SKM-1 treated with dmso at 0.1 percent for 144 hours (cell line): ENCODE measurements at regions not wholly inside any gene's neighbourhood (a gene's known extent, or its start where the extent isn't known, plus 50 kb on each side); places are given as distances from the start of the nearest gene placed in this dataset.

Experiments
- DNase-seq: peaks from one replicate; lab custom pipeline; 2025; ENCODE audit not compliant: unreplicated experiment; lab: John Stamatoyannopoulos, UW

- DNase-seq = no peak
These were observed 127.7 kb upstream of the DLX2 start for GRCh38 chr2:172230332-172230888.

GRCh38 chr2:172230889-172231401 lies 128.2 kb upstream of the DLX2 start:
- no peak for DNase-seq

DNA sequence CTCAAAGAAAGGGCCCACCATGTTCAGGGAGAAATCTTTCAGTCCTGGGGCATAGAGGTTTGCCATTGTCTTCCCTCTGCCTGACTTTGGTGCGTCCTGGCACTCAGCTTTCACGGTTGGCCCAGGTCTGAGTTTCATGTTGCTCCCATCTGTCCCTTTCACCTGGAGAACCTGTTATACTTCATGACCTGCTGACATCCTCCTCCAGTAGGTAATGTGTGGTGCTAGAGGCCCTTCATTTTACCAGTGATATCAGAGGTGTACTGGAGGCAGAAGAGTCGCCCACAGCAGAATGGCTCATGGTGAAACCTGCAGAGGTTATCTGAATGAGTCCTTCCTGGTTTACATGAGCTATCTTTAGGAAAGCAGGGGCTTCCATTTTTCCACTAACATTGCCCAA lies 128.8 kb upstream of the DLX2 start:
- DNase-seq = no peak

DNA sequence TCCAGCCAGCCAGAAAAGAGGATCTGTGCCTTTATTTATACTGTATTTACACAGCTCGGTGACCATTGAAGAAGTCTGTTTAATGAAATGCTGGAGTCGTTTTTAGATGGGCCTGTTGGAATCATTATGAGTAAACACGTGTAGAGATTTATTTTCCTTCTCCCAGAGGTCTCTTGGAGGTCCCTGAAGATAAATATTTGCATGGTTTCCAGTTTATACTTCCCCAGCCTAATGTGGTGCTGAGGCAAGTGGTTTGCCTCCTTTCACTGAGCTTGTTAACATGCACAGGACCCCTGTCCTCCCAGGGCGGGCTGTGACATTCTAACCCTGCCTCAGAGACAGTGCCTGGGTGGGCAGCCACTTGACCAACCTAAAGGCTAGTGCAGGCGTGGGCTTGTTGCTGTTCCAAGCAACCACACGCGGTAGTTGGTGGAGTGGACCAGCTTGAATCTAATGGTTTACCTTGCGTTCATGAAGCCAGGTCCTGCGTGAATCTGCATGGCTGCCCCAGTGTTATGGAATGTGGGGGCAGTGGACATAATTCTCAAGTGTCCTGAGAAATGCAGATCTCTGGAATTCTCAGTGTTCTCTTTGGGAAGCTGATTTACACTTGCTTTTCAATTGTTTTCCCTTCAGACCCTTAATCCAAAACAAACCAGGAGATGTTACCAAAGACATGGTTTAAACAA lies 130.2 kb upstream of the DLX2 start:
- DNase-seq = no peak

GRCh38 chr2:172233987-172234715 lies 131.5 kb upstream of the DLX2 start:
- no peak for DNase-seq

DNA sequence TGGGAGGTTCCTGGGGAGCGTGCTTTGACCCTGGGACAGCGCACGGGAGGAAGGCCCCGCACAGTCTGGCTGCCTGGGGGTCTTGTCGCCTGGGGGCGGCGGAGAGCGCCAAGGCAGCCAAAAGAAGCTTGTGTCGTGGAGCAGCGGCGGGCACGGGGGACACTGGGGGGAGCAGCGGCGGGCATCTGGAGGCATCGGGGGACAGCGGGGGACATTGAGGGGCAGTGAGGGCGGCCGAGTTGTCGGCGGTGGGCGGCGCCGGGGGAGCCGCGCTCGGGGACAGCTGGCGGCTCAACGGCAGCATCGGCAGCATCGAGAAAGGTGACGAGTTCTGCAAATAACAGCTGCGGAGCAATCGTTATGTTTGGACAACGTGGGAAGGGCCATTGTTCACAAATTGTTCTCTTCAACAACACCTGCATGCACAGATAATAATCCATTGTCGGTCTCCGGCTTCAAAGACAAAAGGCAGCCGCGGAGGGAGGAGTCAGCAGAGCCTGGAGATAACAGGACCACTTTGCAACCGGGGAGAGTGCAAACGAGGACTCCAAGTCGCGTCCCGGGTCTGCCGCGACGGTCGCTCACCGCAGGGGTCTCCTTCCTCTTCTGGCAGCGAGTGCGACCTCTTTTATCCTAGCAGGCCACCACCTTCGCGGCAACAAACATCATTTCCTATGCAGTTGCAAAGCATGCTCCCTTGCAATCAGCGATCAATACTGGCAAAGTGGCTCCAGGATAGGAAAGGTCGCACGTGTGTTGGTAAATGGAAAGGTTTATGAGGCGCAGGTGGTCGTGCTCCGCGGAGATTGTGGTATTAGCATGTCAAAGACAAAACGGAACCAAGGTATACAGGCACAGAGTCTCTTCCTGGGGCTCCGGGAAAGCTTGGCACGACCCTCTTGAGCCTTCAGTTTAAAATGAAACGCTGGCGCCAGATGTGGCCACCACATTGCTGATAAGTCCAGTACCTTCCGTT lies 132.3 kb upstream of the DLX2 start:
- DNase-seq = no peak

- no peak for DNase-seq
These were observed 137.4 kb upstream of the DLX2 start for GRCh38 chr2:172239944-172240590.

DNA sequence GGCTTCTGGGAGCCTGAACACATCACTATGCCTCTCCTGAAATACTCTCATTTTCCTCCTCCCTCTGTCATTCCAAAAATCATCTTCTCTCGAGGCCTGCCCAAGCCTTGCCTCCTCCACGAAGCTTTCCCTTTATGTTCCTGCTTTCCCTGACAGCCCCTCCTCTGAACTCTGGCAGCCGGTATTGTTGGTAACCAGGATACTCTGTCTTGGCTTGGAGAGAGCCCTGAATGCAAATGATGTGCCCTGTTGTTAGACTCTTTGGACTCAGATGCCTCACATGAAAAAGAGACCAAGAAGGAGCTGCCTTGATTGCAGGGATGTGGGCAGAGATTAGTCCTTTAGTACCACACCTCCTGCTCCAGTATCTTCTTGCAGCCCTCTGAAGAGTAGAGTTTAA lies 138.5 kb upstream of the DLX2 start:
- DNase-seq = no peak

DNA sequence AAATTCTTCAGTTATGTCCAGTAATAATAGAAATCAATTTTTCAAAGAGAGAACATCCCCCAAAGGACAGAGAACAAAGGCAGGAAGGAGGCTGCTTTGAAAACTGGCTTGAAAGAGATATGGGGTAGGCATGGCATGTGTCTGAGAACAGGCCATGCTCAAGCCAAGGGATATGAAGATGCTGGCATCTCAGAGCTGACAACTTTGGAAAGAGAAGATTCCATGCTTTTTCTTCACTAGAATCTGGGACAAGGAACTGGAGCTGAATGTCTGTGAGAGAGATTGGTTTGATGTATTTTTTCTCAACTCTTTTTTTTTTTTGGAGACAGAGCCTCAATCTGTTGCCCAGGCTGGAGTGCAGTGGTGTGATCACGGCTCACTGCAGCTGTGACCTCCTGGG lies 139.8 kb upstream of the DLX2 start:
- DNase-seq = no peak

- no peak for DNase-seq
These were observed 140.3 kb upstream of the DLX2 start for GRCh38 chr2:172242961-172243360.

DNA sequence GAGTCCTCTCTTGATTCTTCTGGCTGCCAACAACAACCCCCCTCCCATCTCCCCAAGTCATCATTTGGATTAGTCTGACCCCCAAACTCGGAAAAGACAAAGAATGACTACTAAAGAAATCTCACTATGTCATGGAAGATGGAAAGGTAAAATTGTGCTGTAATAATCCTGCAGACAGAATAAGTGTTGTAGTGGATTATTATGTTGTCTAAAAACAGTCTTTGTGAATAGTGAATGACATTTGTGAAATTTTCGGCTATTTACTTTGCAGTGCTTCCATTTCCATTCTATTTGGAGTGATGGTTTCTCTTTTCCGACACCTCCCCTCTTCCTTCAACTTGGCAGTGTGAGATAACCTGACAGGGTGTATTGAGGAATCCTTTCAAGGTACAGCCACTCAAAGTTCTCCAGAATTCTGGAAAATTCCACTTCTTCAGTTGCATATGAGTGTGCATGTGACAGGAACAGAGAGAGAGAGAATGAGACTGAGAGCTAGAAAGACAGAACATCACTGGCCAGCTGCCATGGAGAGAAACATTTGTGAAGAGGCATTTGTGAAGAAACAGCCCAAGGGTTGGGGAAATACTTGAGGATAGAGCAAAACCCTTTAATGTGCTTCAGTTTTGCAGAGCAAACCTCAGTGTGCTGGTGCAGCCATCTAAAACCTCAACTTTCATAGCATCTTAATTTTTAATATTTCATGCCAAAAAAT lies 141.9 kb upstream of the DLX2 start:
- DNase-seq = no peak

DNA sequence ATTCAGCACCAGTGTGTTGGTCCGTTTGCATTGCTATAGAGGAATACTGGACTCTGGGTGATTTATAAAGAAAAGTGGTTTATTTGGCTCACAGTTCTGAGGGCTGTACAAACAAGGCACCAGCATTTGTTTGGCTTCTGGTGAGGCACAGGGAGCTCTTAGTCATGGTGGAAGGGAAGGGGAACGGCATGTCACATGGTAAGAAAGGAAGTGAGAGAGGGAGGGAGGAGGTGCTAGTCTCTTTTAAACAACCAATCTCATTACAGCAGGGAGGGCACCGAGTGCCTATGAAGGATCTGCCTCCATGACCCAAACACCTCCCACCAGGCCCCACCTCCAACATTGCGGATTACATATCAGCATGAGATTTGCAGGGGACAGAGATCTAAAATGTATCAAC lies 143.9 kb upstream of the DLX2 start:
- no peak for DNase-seq

DNA sequence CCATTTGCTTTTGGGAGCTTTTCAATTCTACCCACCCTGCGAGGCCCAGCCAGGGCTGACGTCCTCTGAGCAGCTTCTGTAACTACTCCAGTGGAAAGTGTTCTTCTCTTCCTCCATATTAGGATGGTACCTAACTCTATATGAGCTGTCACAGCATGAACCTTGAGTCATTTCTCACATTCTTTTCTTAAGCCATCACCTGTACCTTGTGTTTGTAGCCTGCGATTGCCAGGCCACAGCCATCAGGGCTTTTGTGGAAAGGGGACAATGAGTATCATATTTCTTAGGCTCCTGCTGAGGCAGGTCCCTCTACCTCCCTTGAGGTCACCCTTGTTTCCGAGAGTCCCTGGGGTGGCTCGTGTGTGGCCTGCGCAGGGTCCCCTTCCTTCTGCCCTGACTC lies 144.5 kb upstream of the DLX2 start:
- DNase-seq = no peak

- DNase-seq = no peak
These were observed 145.7 kb upstream of the DLX2 start for GRCh38 chr2:172248381-172248780.

- no peak for DNase-seq
These were observed 146.1 kb upstream of the DLX2 start for GRCh38 chr2:172248785-172249187.

- DNase-seq = no peak
These were observed 146.6 kb upstream of the DLX2 start for GRCh38 chr2:172249334-172249733.

- no peak for DNase-seq
These were observed 147.3 kb upstream of the DLX2 start for GRCh38 chr2:172249986-172250385.

GRCh38 chr2:172251231-172251630 lies 148.5 kb upstream of the DLX2 start:
- no peak for DNase-seq

DNA sequence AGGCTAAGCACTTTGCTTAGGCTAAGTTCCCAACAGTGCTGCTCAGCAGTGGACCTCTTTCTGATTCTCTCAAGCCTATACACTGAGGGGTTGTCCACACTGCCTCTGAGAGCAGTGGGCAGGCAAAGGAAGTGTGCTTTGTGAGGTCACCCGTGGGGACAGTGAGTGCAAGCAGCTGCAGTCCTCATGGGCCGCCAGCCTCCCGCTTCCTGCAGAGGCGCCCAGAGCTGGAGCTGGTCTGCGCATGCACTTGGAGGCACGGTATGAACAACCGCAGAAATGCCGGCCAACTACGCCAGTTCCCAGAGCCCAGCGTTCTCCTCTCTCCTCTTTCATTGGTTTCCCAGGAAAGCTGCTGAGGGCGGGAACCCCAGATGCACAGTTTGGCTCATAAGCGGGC lies 149.5 kb upstream of the DLX2 start:
- DNase-seq = no peak
